ENCODE measurements at regions not wholly inside any gene's neighbourhood (a gene's known extent, or its start where the extent isn't known, plus 50 kb on each side); places are given as distances from the start of the nearest gene placed in this dataset.

DNA sequence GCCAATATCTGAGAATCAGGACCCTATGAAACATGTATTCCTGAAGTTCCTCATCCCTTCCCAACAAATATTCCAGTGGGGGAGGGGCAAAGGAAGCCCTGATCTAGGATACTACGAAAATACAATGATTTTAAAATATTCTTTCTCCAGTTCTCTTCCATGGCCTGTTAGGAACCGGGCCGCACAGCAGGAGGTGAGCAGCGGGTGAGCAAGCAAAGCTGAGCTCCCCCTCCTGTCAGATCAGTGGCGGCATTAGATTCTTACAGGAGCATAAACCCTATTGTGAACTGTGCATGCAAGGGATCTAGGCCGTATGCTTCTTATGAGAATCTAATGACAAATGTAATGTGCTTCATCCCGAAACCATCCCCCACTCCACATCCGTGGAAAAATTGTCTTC is 370.8 kb downstream of the WDR11 start:
- intact Hi-C loops (cut with DNase I; ENCODE audit: low total_unique reads), result no loop called here

DNA sequence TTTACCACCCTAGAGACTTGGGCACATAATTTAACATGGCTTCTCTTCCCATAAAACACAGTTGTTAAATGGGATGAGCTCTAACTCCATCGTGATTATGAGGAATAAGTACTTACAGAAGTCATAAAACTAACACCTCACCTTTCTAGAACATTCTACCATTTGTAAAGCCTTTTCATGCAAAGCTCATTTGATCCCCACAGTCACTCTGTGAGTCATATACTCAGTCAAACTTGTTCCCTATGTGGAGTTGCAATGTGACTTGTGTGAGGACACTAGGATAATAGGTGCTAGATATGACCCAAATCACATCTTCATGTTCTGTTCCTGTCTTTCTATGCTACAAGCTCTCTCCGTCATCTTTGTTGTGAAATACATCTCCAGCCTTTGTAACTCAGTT is 371.7 kb downstream of the WDR11 start:
- intact Hi-C loops (cut with DNase I; ENCODE audit: low total_unique reads), result no loop called here
- H3K9me3 ChIP-seq, result no peaks in the 10 kb centered on the region
- no peak overlapping the region for H3K27ac ChIP-seq
- WGBS, 5 donors, result 52 to 92% (median 76%) methylated on average over 2 of the region's 2 CpGs
- TF ChIP-seq POLR2AphosphoS5 (IDR thresholded peaks at IDR 0.05), result no peak
- TF ChIP-seq, protein P1, sequence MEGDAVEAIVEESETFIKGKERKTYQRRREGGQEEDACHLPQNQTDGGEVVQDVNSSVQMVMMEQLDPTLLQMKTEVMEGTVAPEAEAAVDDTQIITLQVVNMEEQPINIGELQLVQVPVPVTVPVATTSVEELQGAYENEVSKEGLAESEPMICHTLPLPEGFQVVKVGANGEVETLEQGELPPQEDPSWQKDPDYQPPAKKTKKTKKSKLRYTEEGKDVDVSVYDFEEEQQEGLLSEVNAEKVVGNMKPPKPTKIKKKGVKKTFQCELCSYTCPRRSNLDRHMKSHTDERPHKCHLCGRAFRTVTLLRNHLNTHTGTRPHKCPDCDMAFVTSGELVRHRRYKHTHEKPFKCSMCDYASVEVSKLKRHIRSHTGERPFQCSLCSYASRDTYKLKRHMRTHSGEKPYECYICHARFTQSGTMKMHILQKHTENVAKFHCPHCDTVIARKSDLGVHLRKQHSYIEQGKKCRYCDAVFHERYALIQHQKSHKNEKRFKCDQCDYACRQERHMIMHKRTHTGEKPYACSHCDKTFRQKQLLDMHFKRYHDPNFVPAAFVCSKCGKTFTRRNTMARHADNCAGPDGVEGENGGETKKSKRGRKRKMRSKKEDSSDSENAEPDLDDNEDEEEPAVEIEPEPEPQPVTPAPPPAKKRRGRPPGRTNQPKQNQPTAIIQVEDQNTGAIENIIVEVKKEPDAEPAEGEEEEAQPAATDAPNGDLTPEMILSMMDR (IDR thresholded peaks at IDR 0.05), result no peak
- TF ChIP-seq EP300 (IDR thresholded peaks at IDR 0.05), result no peak
- TF ChIP-seq POLR2A (IDR thresholded peaks at IDR 0.05), result no peak
- no peak overlapping the region for H3K4me3 ChIP-seq
- DNase-seq, result no peak
- H3K36me3 ChIP-seq, result no peaks in the 10 kb centered on the region
- H3K4me1 ChIP-seq, result no peaks in the 10 kb centered on the region
- H3K27me3 ChIP-seq, result no peaks in the 10 kb centered on the region

More for the DNA sequence above, 370.8 kb downstream of the WDR11 start:
- no peak for DNase-seq
- Histone ChIP-seq H3K4me1 (no peaks in the 10 kb centered on the region), H3K4me3 (no peak overlapping the region), H3K27me3 (no peaks in the 10 kb centered on the region), H3K9me3 (no peaks in the 10 kb centered on the region), H3K36me3 (no peaks in the 10 kb centered on the region), H3K27ac (no peak overlapping the region)
- TF ChIP-seq, protein P1 (IDR thresholded peaks at IDR 0.05), result no peak
- 77 to 90% (median 88%) methylated on average over 8 of the region's 8 CpGs for WGBS, 5 donors

DNA sequence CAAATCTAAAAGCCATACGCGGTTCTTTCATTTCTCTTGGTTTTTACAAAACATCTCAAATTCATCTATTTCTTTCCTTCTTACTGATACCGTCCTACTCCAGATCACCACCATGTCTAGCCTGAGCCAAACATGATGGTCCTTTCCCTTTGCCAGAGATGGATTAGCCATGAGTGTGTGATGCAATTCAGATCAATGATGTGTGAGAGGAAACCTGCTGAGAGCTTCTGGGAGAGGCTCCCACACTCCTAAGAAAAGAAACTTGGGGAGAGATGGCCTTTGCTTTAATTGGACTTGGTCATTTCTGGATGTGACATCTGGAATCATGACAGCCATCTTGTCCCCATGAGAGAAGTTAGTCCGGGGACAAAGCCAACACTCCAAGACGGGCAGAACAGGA is 367.2 kb downstream of the FGFR2 start:
- TF ChIP-seq POLR2A (IDR thresholded peaks at IDR 0.05), result no peak
- no peak for TF ChIP-seq EP300 (IDR thresholded peaks at IDR 0.05)
- TF ChIP-seq, protein P1 (IDR thresholded peaks at IDR 0.05), result no peak
- no peak for TF ChIP-seq POLR2AphosphoS5 (IDR thresholded peaks at IDR 0.05)
- Histone ChIP-seq H3K27me3 (no peaks in the 10 kb centered on the region), H3K4me3 (no peak overlapping the region), H3K27ac (no peak overlapping the region), H3K36me3 (no peaks in the 10 kb centered on the region), H3K9me3 (no peaks in the 10 kb centered on the region), H3K4me1 (no peaks in the 10 kb centered on the region)
- WGBS, 5 donors, result 85 to 95% (median 91%) methylated on average over 5 of the region's 5 CpGs
- intact Hi-C loops (cut with DNase I; ENCODE audit: low total_unique reads), result no loop called here
- no peak for DNase-seq

DNA sequence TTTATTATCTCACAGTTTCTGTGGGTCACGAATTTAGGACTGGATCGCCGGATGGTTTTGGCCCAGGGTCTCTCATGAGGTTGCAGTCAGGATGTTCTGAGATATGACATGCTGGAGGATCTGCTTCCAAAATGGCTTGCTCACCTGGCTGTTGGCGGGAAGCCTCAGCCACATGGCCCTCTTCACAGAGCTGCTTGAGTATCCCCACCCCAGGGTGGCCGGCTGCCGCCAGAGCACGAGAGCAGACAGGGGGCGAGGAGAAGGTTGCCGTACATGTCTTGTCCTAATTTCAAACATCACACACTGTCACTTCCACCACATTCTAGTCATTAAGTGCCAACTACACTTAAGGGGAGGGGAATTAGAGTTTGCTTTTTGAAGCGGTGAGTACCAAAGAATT is 365.8 kb downstream of the FGFR2 start:
- DNase-seq, result no peak
- TF ChIP-seq EP300 (IDR thresholded peaks at IDR 0.05), result no peak
- TF ChIP-seq POLR2A (IDR thresholded peaks at IDR 0.05), result no peak
- TF ChIP-seq, protein P1 (IDR thresholded peaks at IDR 0.05), result no peak
- TF ChIP-seq POLR2AphosphoS5 (IDR thresholded peaks at IDR 0.05), result no peak
- intact Hi-C loops (cut with DNase I; ENCODE audit: low total_unique reads), result no loop called here
- Histone ChIP-seq H3K9me3 (peaks cover 0 to 8% (median 4%) of the 10 kb centered on the region in 4 donors), H3K4me1 (no peaks in the 10 kb centered on the region), H3K4me3 (no peak overlapping the region), H3K27me3 (no peaks in the 10 kb centered on the region), H3K36me3 (no peaks in the 10 kb centered on the region), H3K27ac (no peak overlapping the region)
- 87 to 96% (median 91%) methylated on average over 10 of the region's 10 CpGs for WGBS, 5 donors

Data from stomach (tissue), 8 donors.